ENCODE measurements at regions not wholly inside any gene's neighbourhood (a gene's known extent, or its start where the extent isn't known, plus 50 kb on each side); places are given as distances from the start of the nearest gene placed in this dataset.

- TF ChIP-seq FOS (IDR thresholded peaks at IDR 0.05; ENCODE audit: borderline replicate concordance, extremely low read depth, insufficient read length): no peak
- TF ChIP-seq IKZF2 (IDR thresholded peaks at IDR 0.05): peak; percentile 81 to 82
- TF ChIP-seq ETV6 (conservative IDR thresholded peaks at IDR 0.05 in 1 of 2, IDR thresholded peaks at IDR 0.05 in 1 of 2; ENCODE audit: borderline replicate concordance in 1 of 2, low read depth in 1 of 2): peak in 1 of 2 experiments; percentile 61; a peak in 1 of 4 replicates
- no peak for TF ChIP-seq CBX3 (IDR thresholded peaks at IDR 0.05; ENCODE audit: borderline replicate concordance, low read depth)
- TF ChIP-seq JUNB (IDR thresholded peaks at IDR 0.05): no peak
- TF ChIP-seq HCFC1 (IDR thresholded peaks at IDR 0.05; ENCODE audit: low read length): no peak
- TF ChIP-seq PAX5 (IDR thresholded peaks at IDR 0.05; ENCODE audit: borderline replicate concordance, low read depth, low read length): 0 out of 2 replicates have a peak, but pooled peaks have one; percentile 4
- peak; percentile 35 for TF ChIP-seq SMAD1 (IDR thresholded peaks at IDR 0.05; ENCODE audit: low read depth, partially characterized antibody)
- no peak for TF ChIP-seq MEF2A (IDR thresholded peaks at IDR 0.05; ENCODE audit: insufficient read depth, low read depth, low read length)
- TF ChIP-seq POLR2A (IDR thresholded peaks at IDR 0.05; ENCODE audit: low read depth, low read length): peak; percentile 38; the same call in 1 of the 2 replicates
- TF ChIP-seq, protein P1, sequence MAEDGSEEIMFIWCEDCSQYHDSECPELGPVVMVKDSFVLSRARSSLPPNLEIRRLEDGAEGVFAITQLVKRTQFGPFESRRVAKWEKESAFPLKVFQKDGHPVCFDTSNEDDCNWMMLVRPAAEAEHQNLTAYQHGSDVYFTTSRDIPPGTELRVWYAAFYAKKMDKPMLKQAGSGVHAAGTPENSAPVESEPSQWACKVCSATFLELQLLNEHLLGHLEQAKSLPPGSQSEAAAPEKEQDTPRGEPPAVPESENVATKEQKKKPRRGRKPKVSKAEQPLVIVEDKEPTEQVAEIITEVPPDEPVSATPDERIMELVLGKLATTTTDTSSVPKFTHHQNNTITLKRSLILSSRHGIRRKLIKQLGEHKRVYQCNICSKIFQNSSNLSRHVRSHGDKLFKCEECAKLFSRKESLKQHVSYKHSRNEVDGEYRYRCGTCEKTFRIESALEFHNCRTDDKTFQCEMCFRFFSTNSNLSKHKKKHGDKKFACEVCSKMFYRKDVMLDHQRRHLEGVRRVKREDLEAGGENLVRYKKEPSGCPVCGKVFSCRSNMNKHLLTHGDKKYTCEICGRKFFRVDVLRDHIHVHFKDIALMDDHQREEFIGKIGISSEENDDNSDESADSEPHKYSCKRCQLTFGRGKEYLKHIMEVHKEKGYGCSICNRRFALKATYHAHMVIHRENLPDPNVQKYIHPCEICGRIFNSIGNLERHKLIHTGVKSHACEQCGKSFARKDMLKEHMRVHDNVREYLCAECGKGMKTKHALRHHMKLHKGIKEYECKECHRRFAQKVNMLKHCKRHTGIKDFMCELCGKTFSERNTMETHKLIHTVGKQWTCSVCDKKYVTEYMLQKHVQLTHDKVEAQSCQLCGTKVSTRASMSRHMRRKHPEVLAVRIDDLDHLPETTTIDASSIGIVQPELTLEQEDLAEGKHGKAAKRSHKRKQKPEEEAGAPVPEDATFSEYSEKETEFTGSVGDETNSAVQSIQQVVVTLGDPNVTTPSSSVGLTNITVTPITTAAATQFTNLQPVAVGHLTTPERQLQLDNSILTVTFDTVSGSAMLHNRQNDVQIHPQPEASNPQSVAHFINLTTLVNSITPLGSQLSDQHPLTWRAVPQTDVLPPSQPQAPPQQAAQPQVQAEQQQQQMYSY (CRISPR knock-in tag; IDR thresholded peaks at IDR 0.05): no peak
- peak; percentile 54; the same call in 1 of the 2 replicates for TF ChIP-seq ATF2 (IDR thresholded peaks at IDR 0.05; ENCODE audit: low read length)
- TF ChIP-seq RCOR1 (conservative IDR thresholded peaks at IDR 0.05; ENCODE audit: low read depth, low read length): no peak
- TF ChIP-seq YY1 (IDR thresholded peaks at IDR 0.05; ENCODE audit: low read depth, low read length): no peak
- TF ChIP-seq IKZF1 (conservative IDR thresholded peaks at IDR 0.05): peak; percentile 79
- TF ChIP-seq TCF3 (IDR thresholded peaks at IDR 0.05; ENCODE audit: borderline replicate concordance, insufficient read depth, low read depth, low read length): no peak
- TF ChIP-seq MXI1 (IDR thresholded peaks at IDR 0.05; ENCODE audit: low read depth, low read length): peak; percentile 66; the same call in 1 of the 2 replicates
- TF ChIP-seq SREBF1 (IDR thresholded peaks at IDR 0.05; ENCODE audit: low read length): no peak
- TF ChIP-seq, protein P2, sequence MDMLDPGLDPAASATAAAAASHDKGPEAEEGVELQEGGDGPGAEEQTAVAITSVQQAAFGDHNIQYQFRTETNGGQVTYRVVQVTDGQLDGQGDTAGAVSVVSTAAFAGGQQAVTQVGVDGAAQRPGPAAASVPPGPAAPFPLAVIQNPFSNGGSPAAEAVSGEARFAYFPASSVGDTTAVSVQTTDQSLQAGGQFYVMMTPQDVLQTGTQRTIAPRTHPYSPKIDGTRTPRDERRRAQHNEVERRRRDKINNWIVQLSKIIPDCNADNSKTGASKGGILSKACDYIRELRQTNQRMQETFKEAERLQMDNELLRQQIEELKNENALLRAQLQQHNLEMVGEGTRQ (IDR thresholded peaks at IDR 0.05; ENCODE audit: borderline replicate concordance, low read depth, low read length): no peak
- no peak for TF ChIP-seq TCF7 (IDR thresholded peaks at IDR 0.05; ENCODE audit: borderline replicate concordance)
- TF ChIP-seq ZNF622 (IDR thresholded peaks at IDR 0.05): no peak
- TF ChIP-seq MEF2B (IDR thresholded peaks at IDR 0.05; ENCODE audit: partially characterized antibody, poor library complexity, severe bottlenecking): peak; percentile 73
These were observed 127.3 kb upstream of the CCND2 start (continued) for GRCh38 chr12:4145990-4146859.
